PFSK-1 (cell line): ENCODE measurements at regions not wholly inside any gene's neighbourhood (a gene's known extent, or its start where the extent isn't known, plus 50 kb on each side); places are given as distances from the start of the nearest gene placed in this dataset.

Experiments used
- FOXP2 ChIP-seq: optimal IDR thresholded peaks from 2 replicates; pipeline ENCODE3; 2011; ENCODE audit warnings: borderline replicate concordance, control low read depth, inconsistent platforms; ENCODE audit not compliant: insufficient read depth; ENCODE audit errors: extremely low read length, extremely low read depth
- POLR2AphosphoS5 ChIP-seq: IDR thresholded peaks from 2 replicates; pipeline ENCODE4 v1.6.1; 2012; ENCODE audit warnings: low read depth, mild to moderate bottlenecking, control low read depth, low read length, moderate library complexity
- SIN3A ChIP-seq: IDR thresholded peaks from 2 replicates; pipeline ENCODE4 v1.6.1; 2012; ENCODE audit warnings: mild to moderate bottlenecking, low read length, moderate library complexity, borderline replicate concordance; ENCODE audit not compliant: insufficient read depth
- TAF1 ChIP-seq: IDR thresholded peaks from 2 replicates; pipeline ENCODE4 v1.6.1; 2012; ENCODE audit warnings: low read length, control low read depth, borderline replicate concordance; ENCODE audit not compliant: insufficient read depth
- TF ChIP-seq, protein P1 (sequence below), 2 experiments: IDR thresholded peaks; 2 replicates each; pipeline versions ENCODE4 v1.6.1 to v1.8.0; 2011 to 2012; ENCODE audit warnings: low read depth in 2 of 2, low read length in 2 of 2, control low read depth in 1 of 2, inconsistent platforms in 1 of 2, mild to moderate bottlenecking in 1 of 2, moderate library complexity in 1 of 2; ENCODE audit not compliant: insufficient read depth in 1 of 2

DNA sequence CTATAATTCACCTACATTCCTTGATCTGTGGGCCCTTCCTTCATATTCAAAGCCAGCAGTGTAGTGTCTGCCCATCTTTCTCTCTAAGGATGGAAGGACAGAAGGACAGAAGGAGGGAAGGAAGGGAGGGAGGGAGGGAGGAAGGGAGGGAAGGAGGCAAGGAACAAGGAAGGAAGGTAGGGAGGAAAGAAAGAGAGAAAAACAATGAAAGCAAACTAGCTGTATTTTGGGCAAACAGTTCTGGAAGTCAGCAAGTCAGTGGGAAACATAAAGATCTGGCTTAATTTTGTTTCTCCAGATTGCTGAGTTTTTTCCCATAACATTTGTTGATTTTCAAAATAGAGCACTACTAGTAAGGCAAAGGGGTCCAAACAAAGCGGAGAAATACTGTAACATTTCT lies 555.2 kb upstream of the EPHA5 start:
- TF ChIP-seq SIN3A (no peak), FOXP2 (no peak), TAF1 (no peak), POLR2AphosphoS5 (no peak)
- TF ChIP-seq, protein P1, sequence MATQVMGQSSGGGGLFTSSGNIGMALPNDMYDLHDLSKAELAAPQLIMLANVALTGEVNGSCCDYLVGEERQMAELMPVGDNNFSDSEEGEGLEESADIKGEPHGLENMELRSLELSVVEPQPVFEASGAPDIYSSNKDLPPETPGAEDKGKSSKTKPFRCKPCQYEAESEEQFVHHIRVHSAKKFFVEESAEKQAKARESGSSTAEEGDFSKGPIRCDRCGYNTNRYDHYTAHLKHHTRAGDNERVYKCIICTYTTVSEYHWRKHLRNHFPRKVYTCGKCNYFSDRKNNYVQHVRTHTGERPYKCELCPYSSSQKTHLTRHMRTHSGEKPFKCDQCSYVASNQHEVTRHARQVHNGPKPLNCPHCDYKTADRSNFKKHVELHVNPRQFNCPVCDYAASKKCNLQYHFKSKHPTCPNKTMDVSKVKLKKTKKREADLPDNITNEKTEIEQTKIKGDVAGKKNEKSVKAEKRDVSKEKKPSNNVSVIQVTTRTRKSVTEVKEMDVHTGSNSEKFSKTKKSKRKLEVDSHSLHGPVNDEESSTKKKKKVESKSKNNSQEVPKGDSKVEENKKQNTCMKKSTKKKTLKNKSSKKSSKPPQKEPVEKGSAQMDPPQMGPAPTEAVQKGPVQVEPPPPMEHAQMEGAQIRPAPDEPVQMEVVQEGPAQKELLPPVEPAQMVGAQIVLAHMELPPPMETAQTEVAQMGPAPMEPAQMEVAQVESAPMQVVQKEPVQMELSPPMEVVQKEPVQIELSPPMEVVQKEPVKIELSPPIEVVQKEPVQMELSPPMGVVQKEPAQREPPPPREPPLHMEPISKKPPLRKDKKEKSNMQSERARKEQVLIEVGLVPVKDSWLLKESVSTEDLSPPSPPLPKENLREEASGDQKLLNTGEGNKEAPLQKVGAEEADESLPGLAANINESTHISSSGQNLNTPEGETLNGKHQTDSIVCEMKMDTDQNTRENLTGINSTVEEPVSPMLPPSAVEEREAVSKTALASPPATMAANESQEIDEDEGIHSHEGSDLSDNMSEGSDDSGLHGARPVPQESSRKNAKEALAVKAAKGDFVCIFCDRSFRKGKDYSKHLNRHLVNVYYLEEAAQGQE (IDR thresholded peaks at IDR 0.05; ENCODE audit: insufficient read depth in 1 of 2, low read depth in 2 of 2, low read length in 2 of 2) = no peak

DNA sequence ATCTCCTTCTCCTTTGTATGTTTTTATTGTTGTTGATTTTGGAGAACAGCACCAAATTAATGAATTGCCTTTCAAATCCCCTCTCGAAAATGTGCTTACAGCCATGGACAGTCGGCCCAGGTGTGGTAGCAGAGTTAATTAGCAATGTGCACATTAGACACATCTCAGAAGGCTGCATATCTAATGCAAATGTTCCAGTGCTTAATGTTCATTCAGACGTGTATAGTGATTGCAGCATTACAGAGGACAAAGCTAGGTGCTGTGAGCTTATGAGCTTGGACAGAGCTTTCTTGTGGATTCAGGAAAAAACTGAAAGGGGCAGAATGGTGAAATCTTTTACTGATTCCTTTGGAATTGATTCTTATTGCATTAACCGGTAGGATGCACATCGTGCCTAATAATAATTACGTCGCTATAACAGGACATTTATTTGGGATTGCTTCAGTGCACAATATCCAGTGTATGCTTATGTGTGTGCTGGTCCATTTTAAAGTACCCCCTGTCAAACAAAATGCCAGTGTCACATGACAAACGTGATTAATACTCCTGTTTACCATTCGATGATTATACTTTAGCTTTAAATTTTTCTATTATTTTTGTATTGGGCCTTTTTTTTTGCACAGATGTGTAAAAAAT lies 552.9 kb upstream of the EPHA5 start:
- TF ChIP-seq SIN3A = no peak
- TF ChIP-seq, protein P1 (IDR thresholded peaks at IDR 0.05; ENCODE audit: insufficient read depth in 1 of 2, low read depth in 2 of 2, low read length in 2 of 2) = no peak

DNA sequence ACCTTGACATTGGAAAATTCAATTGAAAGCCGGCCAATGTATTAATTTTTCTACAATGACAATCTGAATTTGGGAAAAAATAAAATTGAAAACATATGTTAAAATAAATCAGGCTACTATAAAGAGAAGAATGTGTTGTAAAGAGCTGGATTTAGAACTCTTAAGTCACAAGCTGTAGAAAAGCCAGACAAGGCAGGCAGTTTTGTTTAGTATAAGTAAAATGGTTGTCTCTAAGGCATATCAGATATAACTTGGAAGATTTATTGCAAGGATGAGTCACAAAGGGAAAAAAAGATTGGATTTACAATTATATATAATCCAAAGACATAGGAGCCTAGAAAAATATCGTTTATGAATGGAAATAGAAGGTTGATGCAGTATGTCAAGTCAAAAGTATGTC lies 549.1 kb upstream of the EPHA5 start:
- no peak for TF ChIP-seq TAF1
- no peak for TF ChIP-seq FOXP2
- TF ChIP-seq POLR2AphosphoS5 = no peak
- TF ChIP-seq, protein P1 (IDR thresholded peaks at IDR 0.05; ENCODE audit: insufficient read depth in 1 of 2, low read depth in 2 of 2, low read length in 2 of 2) = no peak
- no peak for TF ChIP-seq SIN3A

- TF ChIP-seq, protein P1 (IDR thresholded peaks at IDR 0.05; ENCODE audit: insufficient read depth in 1 of 2, low read depth in 2 of 2, low read length in 2 of 2) = no peak
- no peak for TF ChIP-seq POLR2AphosphoS5
Measured at GRCh38 chr4:66216252-66216651, 546.0 kb upstream of the EPHA5 start.

- TF ChIP-seq FOXP2 (no peak), POLR2AphosphoS5 (no peak), SIN3A (no peak), TAF1 (no peak)
- TF ChIP-seq, protein P1 (IDR thresholded peaks at IDR 0.05; ENCODE audit: insufficient read depth in 1 of 2, low read depth in 2 of 2, low read length in 2 of 2) = no peak
Measured at GRCh38 chr4:66212489-66212888, 542.2 kb upstream of the EPHA5 start.
